ENCODE measurements at regions not wholly inside any gene's neighbourhood (a gene's known extent, or its start where the extent isn't known, plus 50 kb on each side); places are given as distances from the start of the nearest gene placed in this dataset.

DNA sequence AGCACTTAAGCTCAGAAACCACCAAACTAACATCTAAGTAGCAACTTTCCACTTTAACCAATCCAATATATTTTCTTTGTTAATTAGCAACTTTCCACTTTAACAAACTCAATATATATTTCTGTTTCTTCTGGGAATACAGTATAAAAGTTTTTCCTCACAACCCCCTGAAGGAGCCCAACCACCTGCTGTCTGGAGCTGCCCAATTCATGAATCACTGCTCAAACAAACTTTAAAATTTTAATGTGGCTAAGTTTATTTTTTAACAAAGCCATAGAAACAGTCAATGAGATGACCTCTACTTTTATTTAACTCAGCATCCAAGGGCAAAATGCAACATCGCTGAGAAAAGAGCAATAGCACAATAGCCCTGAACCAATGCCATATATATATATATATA, 500.1 kb downstream of the EPM2A start:
- no peak for ATAC-seq
- no peaks in the 10 kb centered on the region for H3K79me2 ChIP-seq (replicated peaks; ENCODE audit: insufficient read depth)
- DNase-seq (ENCODE audit: low spot score), result no peak
- no peak overlapping the region for H3K27ac ChIP-seq (ENCODE audit: low read depth)
- Mint-ChIP-seq H3K27ac (no peak overlapping the region), H3K4me1 (peaks cover 2% of the 10 kb centered on the region; the same call in 1 of the 3 replicates), H3K27me3 (ENCODE audit: insufficient read depth, low read depth, poor library complexity) (peaks cover 2% of the 10 kb centered on the region), H3K36me3 (ENCODE audit: low read depth) (no peaks in the 10 kb centered on the region; the same call in 2 of the 3 replicates), H3K4me3 (no peak overlapping the region), H3K9me3 (peaks cover 9% of the 10 kb centered on the region; the same call in 2 of the 3 replicates)
- no peaks in the 10 kb centered on the region for H3K27me3 ChIP-seq (ENCODE audit: insufficient read depth)
- no peaks in the 10 kb centered on the region for H3K36me3 ChIP-seq (ENCODE audit: insufficient read depth)
- no peak overlapping the region for H3K4me3 ChIP-seq
- no peak overlapping the region for H2AFZ ChIP-seq
- H4K20me1 ChIP-seq (replicated peaks; ENCODE audit: insufficient read depth), result no peaks in the 10 kb centered on the region
- no peaks in the 10 kb centered on the region for H3K9me2 ChIP-seq (ENCODE audit: insufficient read depth)
- H3F3A ChIP-seq (replicated peaks; ENCODE audit: low read depth), result no peaks in the 10 kb centered on the region
- H3K4me2 ChIP-seq, result no peak overlapping the region
- TF ChIP-seq JUNB (IDR thresholded peaks at IDR 0.05; ENCODE audit: unreplicated experiment), result no peak
- TF ChIP-seq EZH2phosphoT487 (IDR thresholded peaks at IDR 0.05; ENCODE audit: unreplicated experiment), result no peak
- no peak for TF ChIP-seq POLR2AphosphoS5 (IDR thresholded peaks at IDR 0.05; ENCODE audit: low read depth)
- no peak for TF ChIP-seq ZNF462 (CRISPR knock-in tag; IDR thresholded peaks at IDR 0.05)
- no peak for TF ChIP-seq NANOG (IDR thresholded peaks at IDR 0.05; ENCODE audit: borderline replicate concordance)
- TF ChIP-seq, protein P1, sequence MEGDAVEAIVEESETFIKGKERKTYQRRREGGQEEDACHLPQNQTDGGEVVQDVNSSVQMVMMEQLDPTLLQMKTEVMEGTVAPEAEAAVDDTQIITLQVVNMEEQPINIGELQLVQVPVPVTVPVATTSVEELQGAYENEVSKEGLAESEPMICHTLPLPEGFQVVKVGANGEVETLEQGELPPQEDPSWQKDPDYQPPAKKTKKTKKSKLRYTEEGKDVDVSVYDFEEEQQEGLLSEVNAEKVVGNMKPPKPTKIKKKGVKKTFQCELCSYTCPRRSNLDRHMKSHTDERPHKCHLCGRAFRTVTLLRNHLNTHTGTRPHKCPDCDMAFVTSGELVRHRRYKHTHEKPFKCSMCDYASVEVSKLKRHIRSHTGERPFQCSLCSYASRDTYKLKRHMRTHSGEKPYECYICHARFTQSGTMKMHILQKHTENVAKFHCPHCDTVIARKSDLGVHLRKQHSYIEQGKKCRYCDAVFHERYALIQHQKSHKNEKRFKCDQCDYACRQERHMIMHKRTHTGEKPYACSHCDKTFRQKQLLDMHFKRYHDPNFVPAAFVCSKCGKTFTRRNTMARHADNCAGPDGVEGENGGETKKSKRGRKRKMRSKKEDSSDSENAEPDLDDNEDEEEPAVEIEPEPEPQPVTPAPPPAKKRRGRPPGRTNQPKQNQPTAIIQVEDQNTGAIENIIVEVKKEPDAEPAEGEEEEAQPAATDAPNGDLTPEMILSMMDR (conservative IDR thresholded peaks at IDR 0.05; ENCODE audit: low read depth in 2 of 2), result no peak
- no peak for TF ChIP-seq STAT1 (IDR thresholded peaks at IDR 0.05; ENCODE audit: unreplicated experiment)
- no peak for TF ChIP-seq CREB1 (CRISPR knock-in tag; IDR thresholded peaks at IDR 0.05; ENCODE audit: low read depth)
- TF ChIP-seq ZNF114 (CRISPR knock-in tag; IDR thresholded peaks at IDR 0.05), result no peak
- peaks cover 3% of the 10 kb centered on the region; the same call in 1 of the 2 replicates for H3K4me1 ChIP-seq (ENCODE audit: insufficient read depth)

Data from GM23338 (cell line).